ENCODE measurements at regions not wholly inside any gene's neighbourhood (a gene's known extent, or its start where the extent isn't known, plus 50 kb on each side); places are given as distances from the start of the nearest gene placed in this dataset.

GRCh38 chr7:86950944-86951343 is 108.5 kb downstream of the ELAPOR2 start:
- TF ChIP-seq CTCF (IDR thresholded peaks at IDR 0.05) = no peak
- no peak for TF ChIP-seq POLR2A (IDR thresholded peaks at IDR 0.05)

All from adrenal gland (tissue), 5 donors.